H1 (cell line): ENCODE measurements at regions not wholly inside any gene's neighbourhood (a gene's known extent, or its start where the extent isn't known, plus 50 kb on each side); places are given as distances from the start of the nearest gene placed in this dataset.

ENCODE experiments used
- CTCF ChIA-PET: fragments of 300-600 bp; sonication (Branson Sonifier 250); formaldehyde crosslinking; loops from one replicate; lab custom pipeline; 2021; ENCODE audit not compliant: partially characterized antibody; lab: Charles Lee
- POLR2A ChIA-PET: fragments of 300-600 bp; sonication (Branson Sonifier 250); formaldehyde crosslinking; loops from one replicate; lab custom pipeline; 2021; ENCODE audit warnings: inconsistent platforms; ENCODE audit not compliant: partially characterized antibody; lab: Charles Lee
- DNase-seq, 2 experiments: peaks; one replicate each; pipeline versions ENCODE4 v3.0.0 to v3.0.0-alpha.2; 2010 to 2022; ENCODE audit warnings: low spot score in 2 of 2, low read depth in 1 of 2, mixed read lengths in 1 of 2
- FAIRE-seq: peaks from 2 replicates; lab custom pipeline; 2011; peaks lifted over from hg19 to GRCh38; lab: Jason Lieb, UNC
- H2AFZ ChIP-seq: 2 replicates; pipeline ENCODE4 v1.8.1; 2012; ENCODE audit warnings: low read length, inconsistent platforms
- H2AK5ac ChIP-seq: 2 replicates; pipeline ENCODE4 v1.6.1; 2013; ENCODE audit warnings: low read depth, low read length
- H2BK120ac ChIP-seq: replicated peaks from 2 replicates; pipeline ENCODE3; 2013; ENCODE audit warnings: low read depth, low read length, inconsistent platforms
- H2BK12ac ChIP-seq: 2 replicates; pipeline ENCODE4 v1.6.1; 2013; ENCODE audit warnings: low read depth, low read length
- H2BK15ac ChIP-seq: 2 replicates; pipeline ENCODE4 v1.6.1; 2013; ENCODE audit warnings: low read length
- H2BK20ac ChIP-seq: 2 replicates; pipeline ENCODE4 v1.6.1; 2013; ENCODE audit warnings: low read length
- H2BK5ac ChIP-seq: 2 replicates; pipeline ENCODE4 v1.6.1; 2013; ENCODE audit warnings: low read depth, low read length
- H3K14ac ChIP-seq: 2 replicates; pipeline ENCODE4 v1.6.1; 2013; ENCODE audit warnings: inconsistent platforms; ENCODE audit not compliant: insufficient read length
- H3K18ac ChIP-seq: 2 replicates; pipeline ENCODE4 v1.6.1; 2013; ENCODE audit warnings: low read length; ENCODE audit errors: extremely low read depth
- H3K23ac ChIP-seq: 2 replicates; pipeline ENCODE4 v1.6.1; 2013; ENCODE audit warnings: inconsistent platforms; ENCODE audit not compliant: insufficient read length
- H3K23me2 ChIP-seq: 2 replicates; pipeline ENCODE4 v1.6.1; 2013; ENCODE audit warnings: low read depth, low read length
- H3K27ac ChIP-seq: 2 replicates; pipeline ENCODE4 v1.6.1; 2011; ENCODE audit warnings: low read depth, low read length, inconsistent platforms
- H3K27me3 ChIP-seq, 4 experiments: replicated peaks in 1 of 4; 1 replicate in 1 of 4; 2 replicates in 3 of 4; pipeline versions ENCODE4 v1.6.1 to v1.8.1; 2011 to 2013; ENCODE audit warnings: low read length in 3 of 4, mild to moderate bottlenecking in 3 of 4, inconsistent platforms in 2 of 4, mixed read lengths in 2 of 4, moderate library complexity in 1 of 4; ENCODE audit not compliant: control insufficient read depth in 3 of 4, insufficient read depth in 3 of 4; ENCODE audit errors: extremely low read depth in 1 of 4
- H3K36me3 ChIP-seq, 4 experiments: 2 replicates each; pipeline versions ENCODE4 v1.6.1 to v1.8.1; 2011 to 2013; ENCODE audit warnings: mild to moderate bottlenecking in 4 of 4, low read length in 3 of 4, moderate library complexity in 2 of 4, control low read depth in 1 of 4, inconsistent platforms in 1 of 4; ENCODE audit not compliant: insufficient read depth in 4 of 4, control insufficient read depth in 2 of 4
- H3K4ac ChIP-seq: replicated peaks from 2 replicates; pipeline ENCODE3; 2013; ENCODE audit warnings: low read length, low read depth, mixed read lengths, inconsistent platforms; ENCODE audit not compliant: insufficient read length
- H3K4me1 ChIP-seq, 4 experiments: replicated peaks in 1 of 4; 1 replicate in 1 of 4; 2 replicates in 3 of 4; pipeline versions ENCODE4 v1.6.1 to v1.8.1; 2011 to 2013; ENCODE audit warnings: low read length in 3 of 4, inconsistent platforms in 2 of 4, mixed read lengths in 1 of 4; ENCODE audit not compliant: insufficient read depth in 4 of 4, control insufficient read depth in 3 of 4
- H3K4me2 ChIP-seq, 2 experiments: 2 replicates each; pipeline versions ENCODE4 v1.6.1 to v1.8.1; 2011 to 2013; ENCODE audit warnings: low read depth in 2 of 2, low read length in 2 of 2, control low read depth in 1 of 2, inconsistent platforms in 1 of 2, mild to moderate bottlenecking in 1 of 2; ENCODE audit not compliant: insufficient read depth in 1 of 2
- H3K4me3 ChIP-seq, 4 experiments: fragments of 200-600, 300-600 bp in 1 of 4; sonication (generic), shearing (Covaris generic), sonication (Bioruptor Twin) in 1 of 4; 2 replicates each; pipeline versions ENCODE4 v1.5.1 to v1.8.1; 2011 to 2016; ENCODE audit warnings: low read length in 4 of 4, low read depth in 3 of 4, control low read depth in 2 of 4, inconsistent platforms in 2 of 4, mild to moderate bottlenecking in 2 of 4, mixed read lengths in 1 of 4, moderate library complexity in 1 of 4; ENCODE audit not compliant: insufficient read depth in 2 of 4; ENCODE audit errors: extremely low read depth in 1 of 4
- H3K56ac ChIP-seq: replicated peaks from 2 replicates; pipeline ENCODE3; 2013; ENCODE audit warnings: low read depth, mild to moderate bottlenecking, mixed read lengths, low read length, inconsistent platforms; ENCODE audit not compliant: insufficient read length
- H3K79me1 ChIP-seq: 2 replicates; pipeline ENCODE4 v1.6.1; 2013; ENCODE audit warnings: low read depth, low read length, control low read depth
- H3K79me2 ChIP-seq, 2 experiments: 2 replicates each; pipeline versions ENCODE4 v1.6.1 to v1.8.1; 2012 to 2013; ENCODE audit warnings: low read length in 2 of 2, mild to moderate bottlenecking in 2 of 2, inconsistent platforms in 1 of 2; ENCODE audit not compliant: insufficient read depth in 2 of 2, control insufficient read depth in 1 of 2
- H3K9ac ChIP-seq, 4 experiments: replicated peaks in 1 of 4; 1 replicate in 1 of 4; 2 replicates in 3 of 4; pipeline versions ENCODE4 v1.6.1 to v1.8.1; 2011 to 2013; ENCODE audit warnings: low read depth in 3 of 4, low read length in 3 of 4, control low read depth in 2 of 4, mild to moderate bottlenecking in 2 of 4, moderate library complexity in 2 of 4, inconsistent platforms in 1 of 4; ENCODE audit errors: extremely low read depth in 1 of 4
- H3K9me3 ChIP-seq, 2 experiments: 2 replicates each; pipeline versions ENCODE4 v1.6.1 to v1.8.1; 2012 to 2013; ENCODE audit warnings: mild to moderate bottlenecking in 2 of 2, moderate library complexity in 2 of 2, control low read depth in 1 of 2, inconsistent platforms in 1 of 2, low read depth in 1 of 2, low read length in 1 of 2, mixed read lengths in 1 of 2; ENCODE audit not compliant: insufficient read depth in 2 of 2
- H4K20me1 ChIP-seq, 2 experiments: replicated peaks in 1 of 2; 2 replicates each; pipeline versions ENCODE3 to v1.8.1; 2011 to 2013; ENCODE audit warnings: inconsistent platforms in 2 of 2, low read length in 2 of 2, mild to moderate bottlenecking in 1 of 2; ENCODE audit not compliant: insufficient read depth in 2 of 2, control insufficient read depth in 1 of 2
- H4K5ac ChIP-seq: 2 replicates; pipeline ENCODE4 v1.6.1; 2013; ENCODE audit warnings: low read length, low read depth, mixed read lengths, inconsistent platforms; ENCODE audit not compliant: insufficient read length
- H4K8ac ChIP-seq: 2 replicates; pipeline ENCODE4 v1.8.0; 2013; ENCODE audit warnings: mild to moderate bottlenecking, moderate library complexity, low read length, inconsistent platforms; ENCODE audit not compliant: insufficient read depth; ENCODE audit errors: extremely low read depth
- H4K91ac ChIP-seq: replicated peaks from 2 replicates; pipeline ENCODE3; 2013; ENCODE audit warnings: low read length, mixed read lengths, inconsistent platforms; ENCODE audit not compliant: insufficient read length
- ATF3 ChIP-seq: IDR thresholded peaks from 2 replicates; pipeline ENCODE4 v1.6.1; 2011; ENCODE audit warnings: low read depth, mild to moderate bottlenecking, low read length; ENCODE audit not compliant: insufficient read depth
- MAFK ChIP-seq: IDR thresholded peaks from 2 replicates; pipeline ENCODE4 v1.6.1; 2012; ENCODE audit warnings: low read depth, mild to moderate bottlenecking, improper control_type of control experiment, low read length
- WGBS, 2 experiments: shearing (Covaris generic) in 1 of 2; methylation state at CpG; one replicate each; pipeline versions ENCODE4 v1.1.6 to v1.1.7; 2013 to 2015; ENCODE audit warnings: low lambda C conversion rate in 2 of 2, mixed read lengths in 2 of 2, inconsistent platforms in 1 of 2, low coverage in 1 of 2, missing lambda C conversion rate in 1 of 2; ENCODE audit not compliant: insufficient replicate concordance in 2 of 2, insufficient coverage in 1 of 2, insufficient read length in 1 of 2; ENCODE audit errors: extremely low coverage in 1 of 2, missing lambda C conversion rate in 1 of 2; 5-methylcytosine and 5-hydroxymethylcytosine counted together

GRCh38 chr3:110901536-110901935 is 170.1 kb upstream of the NECTIN3 start:
- ChIA-PET POLR2A (no interaction called here), CTCF (interaction anchor here (1.2 kb wide), 1 partner anchor 18 kb away, joined by 3 read pairs; no protein-coding TSS in a partner anchor)
- Histone ChIP-seq H3K4me2 (no peak overlapping the region), H2BK12ac (no peak overlapping the region), H3K27ac (no peak overlapping the region), H2BK5ac (no peak overlapping the region), H3K14ac (no peak overlapping the region), H3K56ac (no peak overlapping the region), H3K9me3 (no peaks in the 10 kb centered on the region), H2BK120ac (no peak overlapping the region), H3K9ac (no peak overlapping the region), H4K5ac (no peak overlapping the region), H3K18ac (no peak overlapping the region), H2AFZ (no peak overlapping the region), H3K36me3 (no peaks in the 10 kb centered on the region; a peak in 2 of 8 replicates), H3K23me2 (no peaks in the 10 kb centered on the region; the same call in 1 of the 2 replicates), H3K4me3 (no peak overlapping the region), H3K4me1 (peaks cover 0 to 2% (median 0%) of the 10 kb centered on the region in 4 experiments; a peak in 1 of 7 replicates), H3K4ac (no peak overlapping the region), H2BK15ac (no peak overlapping the region), H3K79me2 (peaks cover 0 to 85% of the 10 kb centered on the region in 2 experiments; a peak in 2 of 4 replicates), H2BK20ac (no peak overlapping the region), H2AK5ac (no peak overlapping the region), H4K91ac (no peak overlapping the region), H3K27me3 (no peaks in the 10 kb centered on the region), H4K8ac (no peak overlapping the region), H3K79me1 (no peaks in the 10 kb centered on the region), H4K20me1 (peaks cover 0 to 6% of the 10 kb centered on the region in 2 experiments), H3K23ac (no peak overlapping the region)
- TF ChIP-seq MAFK, result peak; percentile 82
- no peak for TF ChIP-seq ATF3
- FAIRE-seq (no peak), DNase-seq (no peak)
- 83% methylated on average over 1 of the region's 1 CpG; no CpG with 5 or more reads in 1 of the 2 experiments for WGBS, 2 experiments
